Endothelial cell of umbilical vein (primary cell): ENCODE measurements at regions not wholly inside any gene's neighbourhood (a gene's known extent, or its start where the extent isn't known, plus 50 kb on each side); places are given as distances from the start of the nearest gene placed in this dataset.

Experiments
- BruUV-seq: library from RNA; stranded (reverse); fragments of 400-500 nt; replicated peaks from 2 replicates; lab custom pipeline; 2021; lab: Mats Ljungman, UMichigan
- CTCF ChIA-PET: fragments of 300-600, 350-600 bp; sonication (Branson Sonifier 250); formaldehyde crosslinking; loops from one replicate; lab custom pipeline; 2021; ENCODE audit warnings: antibody characterized with exemption, inconsistent platforms; lab: Charles Lee
- POLR2A ChIA-PET: fragments of 300-600, 350-600 bp; sonication (Branson Sonifier 250); formaldehyde crosslinking; loops from one replicate; lab custom pipeline; 2021; ENCODE audit warnings: antibody characterized with exemption, inconsistent platforms; lab: Charles Lee
- DNase-seq: peaks from one replicate; pipeline ENCODE4 v3.0.0-alpha.2; 2011; ENCODE audit warnings: low read depth, low spot score
- FAIRE-seq: peaks from 2 replicates; lab custom pipeline; 2011; peaks lifted over from hg19 to GRCh38; lab: Jason Lieb, UNC
- H2AFZ ChIP-seq: 2 replicates; pipeline ENCODE4 v1.6.0; 2012; ENCODE audit warnings: low read depth, low read length, control low read depth, inconsistent platforms
- H3K27ac ChIP-seq: 2 replicates; pipeline ENCODE4 v1.5.1; 2011; ENCODE audit warnings: low read depth, mild to moderate bottlenecking, control low read depth, low read length, moderate library complexity; ENCODE audit not compliant: insufficient read depth
- H3K27me3 ChIP-seq, 2 experiments: 2 replicates each; pipeline versions ENCODE4 v1.6.0 to v1.6.1; 2011; ENCODE audit warnings: low read length in 2 of 2, mixed read lengths in 1 of 2; ENCODE audit not compliant: control insufficient read depth in 2 of 2, insufficient read depth in 2 of 2
- H3K36me3 ChIP-seq, 2 experiments: 2 replicates in 1 of 2; 3 replicates in 1 of 2; pipeline ENCODE4 v1.5.1; 2011; ENCODE audit warnings: low read length in 2 of 2, mild to moderate bottlenecking in 1 of 2, moderate library complexity in 1 of 2; ENCODE audit not compliant: control insufficient read depth in 2 of 2, insufficient read depth in 2 of 2; ENCODE audit errors: extremely low read depth in 1 of 2
- H3K4me1 ChIP-seq: 3 replicates; pipeline ENCODE4 v1.5.1; 2011; ENCODE audit warnings: mild to moderate bottlenecking, low read length; ENCODE audit not compliant: control insufficient read depth, insufficient read depth; ENCODE audit errors: extremely low read depth
- H3K4me2 ChIP-seq: 2 replicates; pipeline ENCODE4 v1.6.1; 2011; ENCODE audit warnings: low read length, control low read depth, mixed read lengths; ENCODE audit not compliant: insufficient read depth
- H3K4me3 ChIP-seq, 3 experiments: fragments of 200-600 bp in 1 of 3; sonication (generic), shearing (Covaris generic) in 1 of 3; replicated peaks in 1 of 3; 2 replicates each; pipeline ENCODE4 v1.5.1; 2011 to 2016; ENCODE audit warnings: control low read depth in 3 of 3, low read length in 3 of 3, mild to moderate bottlenecking in 2 of 3, inconsistent platforms in 1 of 3, low read depth in 1 of 3, moderate library complexity in 1 of 3; ENCODE audit not compliant: insufficient read depth in 1 of 3
- H3K79me2 ChIP-seq: 2 replicates; pipeline ENCODE4 v1.6.0; 2012; ENCODE audit warnings: low read length, inconsistent platforms; ENCODE audit not compliant: control insufficient read depth, insufficient read depth
- H3K9ac ChIP-seq: replicated peaks from 2 replicates; pipeline ENCODE3; 2011; ENCODE audit warnings: low read length, control low read depth; ENCODE audit not compliant: insufficient read depth; ENCODE audit errors: extremely low read depth
- H3K9me1 ChIP-seq: replicated peaks from 3 replicates; pipeline ENCODE4 v1.6.0; 2011; ENCODE audit warnings: mild to moderate bottlenecking, low read length; ENCODE audit not compliant: control insufficient read depth, insufficient read depth; ENCODE audit errors: extremely low read depth
- H3K9me3 ChIP-seq: replicated peaks from 2 replicates; pipeline ENCODE4 v1.5.1; 2012; ENCODE audit warnings: low read length, inconsistent platforms; ENCODE audit not compliant: control insufficient read depth, insufficient read depth
- H4K20me1 ChIP-seq: replicated peaks from 2 replicates; pipeline ENCODE3; 2011; ENCODE audit warnings: mild to moderate bottlenecking, low read length; ENCODE audit not compliant: control insufficient read depth, insufficient read depth; ENCODE audit errors: extremely low read depth
- EZH2 ChIP-seq: IDR thresholded peaks from 2 replicates; pipeline ENCODE4 v1.6.1; 2012; ENCODE audit warnings: borderline replicate concordance, low read depth, mild to moderate bottlenecking, moderate library complexity, low read length, inconsistent platforms; ENCODE audit not compliant: severe bottlenecking
- FOS ChIP-seq: IDR thresholded peaks from 2 replicates; pipeline ENCODE4 v1.6.1; 2011; ENCODE audit warnings: mild to moderate bottlenecking, low read length, moderate library complexity, borderline replicate concordance; ENCODE audit not compliant: insufficient read depth
- GATA2 ChIP-seq: IDR thresholded peaks from 2 replicates; pipeline ENCODE4 v1.7.0; 2011; ENCODE audit warnings: low read depth, mild to moderate bottlenecking, moderate library complexity, mixed read lengths, low read length; ENCODE audit not compliant: insufficient read length, insufficient read depth
- JUN ChIP-seq: IDR thresholded peaks from 2 replicates; pipeline ENCODE4 v1.6.1; 2011; ENCODE audit warnings: borderline replicate concordance, low read depth; ENCODE audit not compliant: insufficient read length, insufficient read depth
- MYC ChIP-seq: IDR thresholded peaks from one replicate; pipeline ENCODE4 v1.6.1; 2011; ENCODE audit warnings: mild to moderate bottlenecking, low read depth, low read length
- POLR2A ChIP-seq: IDR thresholded peaks from 2 replicates; pipeline ENCODE4 v1.6.1; 2012; ENCODE audit warnings: low read depth, mild to moderate bottlenecking, control low read depth, low read length
- POLR2AphosphoS5 ChIP-seq: IDR thresholded peaks from 2 replicates; pipeline ENCODE4 v1.6.1; 2012; ENCODE audit warnings: low read depth, mild to moderate bottlenecking, control low read depth, low read length, moderate library complexity; ENCODE audit not compliant: insufficient read depth
- dilution Hi-C: fragments of 300-500 bp; cut with MboI; formaldehyde crosslinking; loops from one replicate; pipeline ENCODE4 v1.15.0; 2019; ENCODE audit warnings: low sequenced_read_pairs; ENCODE audit not compliant: extremely low pct_ligation_motif_present
- intact Hi-C: fragments of 100-400 bp; cut with micrococcal nuclease; formaldehyde crosslinking; loops from one replicate; pipeline ENCODE4 v1.10.0; 2022
- TF ChIP-seq, protein P1 (sequence below): IDR thresholded peaks from 2 replicates; pipeline ENCODE4 v1.6.1; 2011; ENCODE audit not compliant: insufficient read depth, insufficient read length
- TF ChIP-seq, protein P2 (sequence below), 2 donors: IDR thresholded peaks; 1 replicate in 1 of 2; 2 replicates in 1 of 2; pipeline ENCODE4 v1.5.1; 2011; ENCODE audit warnings: low read length in 2 of 2, mild to moderate bottlenecking in 2 of 2, moderate library complexity in 2 of 2, control low read depth in 1 of 2, inconsistent platforms in 1 of 2, low read depth in 1 of 2; ENCODE audit not compliant: insufficient read depth in 1 of 2; ENCODE audit errors: extremely low read depth in 1 of 2

DNA sequence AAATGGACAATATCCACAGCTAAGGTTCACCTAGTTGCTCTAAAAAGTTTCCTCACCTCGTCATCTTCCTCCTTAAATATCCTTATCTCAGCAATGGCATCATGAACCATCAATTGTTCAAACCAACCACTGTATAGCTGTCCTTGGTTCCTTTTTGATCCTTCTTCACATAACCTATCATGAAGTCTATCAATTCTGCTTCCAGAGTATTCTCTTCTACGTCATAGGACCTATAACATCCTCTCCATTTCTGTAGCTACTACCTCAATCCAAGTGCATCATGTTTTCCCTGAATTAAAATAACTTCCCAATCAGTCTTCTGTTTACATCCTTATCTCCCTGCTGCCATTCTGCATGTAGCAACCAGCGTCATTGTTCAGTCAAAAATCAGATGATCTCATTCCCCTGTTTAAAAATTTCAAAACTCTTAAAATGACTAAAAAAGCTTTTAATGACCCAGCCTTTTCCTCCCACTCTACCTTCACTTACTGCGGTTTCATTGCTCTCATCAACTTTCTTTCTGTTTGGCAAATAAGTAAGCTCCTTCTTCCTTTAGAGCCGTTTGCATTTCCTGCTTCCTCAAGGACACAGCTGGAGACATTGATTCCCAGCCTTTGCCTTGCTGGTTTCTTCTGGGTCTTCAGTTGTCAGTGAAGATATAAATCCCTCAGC is 223.9 kb upstream of the MIR17HG start:
- dilution Hi-C loops (no loop called here), intact Hi-C loops (no loop called here)
- Histone ChIP-seq H3K79me2 (no peaks in the 10 kb centered on the region), H3K9me3 (no peaks in the 10 kb centered on the region), H3K27me3 (no peaks in the 10 kb centered on the region), H3K4me1 (no peaks in the 10 kb centered on the region), H3K9ac (no peak overlapping the region), H3K27ac (no peak overlapping the region), H2AFZ (no peak overlapping the region), H3K9me1 (no peaks in the 10 kb centered on the region), H3K4me2 (no peak overlapping the region), H4K20me1 (no peaks in the 10 kb centered on the region), H3K4me3 (no peak overlapping the region), H3K36me3 (no peaks in the 10 kb centered on the region)
- ChIA-PET POLR2A (no interaction called here), CTCF (no interaction called here)
- BruUV-seq, result no TSS peak
- TF ChIP-seq, protein P1, sequence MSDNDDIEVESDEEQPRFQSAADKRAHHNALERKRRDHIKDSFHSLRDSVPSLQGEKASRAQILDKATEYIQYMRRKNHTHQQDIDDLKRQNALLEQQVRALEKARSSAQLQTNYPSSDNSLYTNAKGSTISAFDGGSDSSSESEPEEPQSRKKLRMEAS, result no peak
- TF ChIP-seq POLR2AphosphoS5 (no peak), EZH2 (no peak), MYC (no peak), JUN (no peak), POLR2A (no peak), GATA2 (no peak), FOS (no peak)
- TF ChIP-seq, protein P2, sequence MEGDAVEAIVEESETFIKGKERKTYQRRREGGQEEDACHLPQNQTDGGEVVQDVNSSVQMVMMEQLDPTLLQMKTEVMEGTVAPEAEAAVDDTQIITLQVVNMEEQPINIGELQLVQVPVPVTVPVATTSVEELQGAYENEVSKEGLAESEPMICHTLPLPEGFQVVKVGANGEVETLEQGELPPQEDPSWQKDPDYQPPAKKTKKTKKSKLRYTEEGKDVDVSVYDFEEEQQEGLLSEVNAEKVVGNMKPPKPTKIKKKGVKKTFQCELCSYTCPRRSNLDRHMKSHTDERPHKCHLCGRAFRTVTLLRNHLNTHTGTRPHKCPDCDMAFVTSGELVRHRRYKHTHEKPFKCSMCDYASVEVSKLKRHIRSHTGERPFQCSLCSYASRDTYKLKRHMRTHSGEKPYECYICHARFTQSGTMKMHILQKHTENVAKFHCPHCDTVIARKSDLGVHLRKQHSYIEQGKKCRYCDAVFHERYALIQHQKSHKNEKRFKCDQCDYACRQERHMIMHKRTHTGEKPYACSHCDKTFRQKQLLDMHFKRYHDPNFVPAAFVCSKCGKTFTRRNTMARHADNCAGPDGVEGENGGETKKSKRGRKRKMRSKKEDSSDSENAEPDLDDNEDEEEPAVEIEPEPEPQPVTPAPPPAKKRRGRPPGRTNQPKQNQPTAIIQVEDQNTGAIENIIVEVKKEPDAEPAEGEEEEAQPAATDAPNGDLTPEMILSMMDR (IDR thresholded peaks at IDR 0.05; ENCODE audit: extremely low read depth in 1 of 2, insufficient read depth in 1 of 2, low read depth in 1 of 2, low read length in 2 of 2), result no peak
- DNase-seq, result no peak
- no peak for FAIRE-seq
